Gastroesophageal sphincter (tissue), 4 donors: ENCODE measurements at regions not wholly inside any gene's neighbourhood (a gene's known extent, or its start where the extent isn't known, plus 50 kb on each side); places are given as distances from the start of the nearest gene placed in this dataset.

ENCODE experiments used
- ATAC-seq: fragments of 150-250 bp; one replicate; pipeline ENCODE4 v1.9.1; 2016; ENCODE audit warnings: mild to moderate bottlenecking, moderate library complexity
- H3K27ac ChIP-seq, 4 donors: fragments of 200-600 bp; sonication (generic) in 3 of 4; 1 replicate in 3 of 4; 2 replicates in 1 of 4; pipeline ENCODE4 v1.5.1; 2016 to 2019
- H3K27me3 ChIP-seq: fragments of 200-600 bp; sonication (generic); one replicate; pipeline ENCODE4 v1.5.1; 2019
- H3K36me3 ChIP-seq, 2 donors: fragments of 200-600 bp; sonication (generic); one replicate each; pipeline ENCODE4 v1.5.1; 2019; ENCODE audit warnings: control low read depth in 1 of 2
- H3K4me1 ChIP-seq, 3 donors: fragments of 200-600 bp; sonication (generic); 1 replicate in 2 of 3; 2 replicates in 1 of 3; pipeline ENCODE4 v1.5.1; 2016 to 2019; ENCODE audit warnings: control low read depth in 2 of 3
- H3K4me3 ChIP-seq, 2 donors: fragments of 200-600 bp; sonication (generic); one replicate each; pipeline ENCODE4 v1.5.1; 2019; ENCODE audit warnings: mild to moderate bottlenecking in 1 of 2, moderate library complexity in 1 of 2
- H3K9me3 ChIP-seq, 3 donors: fragments of 200-600 bp; sonication (generic); one replicate each; pipeline ENCODE4 v1.5.1; 2017 to 2019; ENCODE audit warnings: control low read depth in 2 of 3
- CTCF ChIP-seq, 4 experiments: fragments of 200-600 bp in 2 of 4; fragments of 450-650 bp in 2 of 4; sonication (generic) in 1 of 4; IDR thresholded peaks; one replicate each; pipeline ENCODE4 v1.5.1; 2017 to 2019; ENCODE audit warnings: antibody characterized with exemption in 4 of 4, mild to moderate bottlenecking in 2 of 4, moderate library complexity in 2 of 4
- EP300 ChIP-seq: sonication (generic); formaldehyde crosslinking; IDR thresholded peaks from one replicate; pipeline ENCODE4 v1.6.1; 2017; ENCODE audit warnings: antibody characterized with exemption, mild to moderate bottlenecking
- POLR2A ChIP-seq, 2 donors: fragments of 450-650 bp; IDR thresholded peaks; one replicate each; pipeline ENCODE4 v1.6.1; 2017; ENCODE audit warnings: antibody characterized with exemption in 2 of 2, mild to moderate bottlenecking in 2 of 2, moderate library complexity in 1 of 2
- POLR2AphosphoS5 ChIP-seq: sonication (generic); formaldehyde crosslinking; IDR thresholded peaks from one replicate; pipeline ENCODE4 v1.6.1; 2017; ENCODE audit warnings: antibody characterized with exemption
- WGBS, 2 donors: methylation state at CpG; one replicate each; pipeline ENCODE4 v1.1.5; 2018; ENCODE audit warnings: low coverage in 1 of 2; 5-methylcytosine and 5-hydroxymethylcytosine counted together

- 95 to 97% methylated on average over 4 of the region's 4 CpGs for WGBS, 2 donors
- no peak for ATAC-seq
- Histone ChIP-seq H3K9me3 (no peaks in the 10 kb centered on the region), H3K4me3 (no peak overlapping the region), H3K27ac (no peak overlapping the region), H3K4me1 (no peaks in the 10 kb centered on the region), H3K36me3 (no peaks in the 10 kb centered on the region), H3K27me3 (no peaks in the 10 kb centered on the region)
- TF ChIP-seq CTCF (IDR thresholded peaks at IDR 0.05) (no peak), EP300 (no peak), POLR2AphosphoS5 (no peak), POLR2A (IDR thresholded peaks at IDR 0.05) (no peak)
Measured at GRCh38 chr4:60750962-60751361, 449.2 kb upstream of the ADGRL3 start.

GRCh38 chr4:60757986-60758680 lies 442.0 kb upstream of the ADGRL3 start:
- no peak for ATAC-seq
- H3K4me1 ChIP-seq, result no peaks in the 10 kb centered on the region
- TF ChIP-seq CTCF (IDR thresholded peaks at IDR 0.05), result no peak
- TF ChIP-seq POLR2AphosphoS5, result no peak
- TF ChIP-seq POLR2A (IDR thresholded peaks at IDR 0.05), result no peak
- no peak overlapping the region for H3K27ac ChIP-seq
- no peaks in the 10 kb centered on the region for H3K36me3 ChIP-seq
- H3K9me3 ChIP-seq, result no peaks in the 10 kb centered on the region
- H3K27me3 ChIP-seq, result no peaks in the 10 kb centered on the region
- no peak overlapping the region for H3K4me3 ChIP-seq
- 38 to 45% methylated on average over 1 of the region's 1 CpG for WGBS, 2 donors

- H3K27me3 ChIP-seq, result no peaks in the 10 kb centered on the region
- WGBS, 2 donors, result 85 to 97% methylated on average over 4 of the region's 4 CpGs
- no peak overlapping the region for H3K4me3 ChIP-seq
- TF ChIP-seq POLR2AphosphoS5 (no peak), CTCF (IDR thresholded peaks at IDR 0.05) (no peak), EP300 (no peak), POLR2A (IDR thresholded peaks at IDR 0.05) (no peak)
- no peak for ATAC-seq
- no peak overlapping the region for H3K27ac ChIP-seq
- no peaks in the 10 kb centered on the region for H3K4me1 ChIP-seq
- no peaks in the 10 kb centered on the region for H3K36me3 ChIP-seq
- H3K9me3 ChIP-seq, result no peaks in the 10 kb centered on the region
Measured at GRCh38 chr4:60759518-60760245, 440.4 kb upstream of the ADGRL3 start.

- TF ChIP-seq EP300 (no peak), POLR2A (IDR thresholded peaks at IDR 0.05) (no peak), POLR2AphosphoS5 (no peak), CTCF (IDR thresholded peaks at IDR 0.05) (no peak)
- no peak overlapping the region for H3K4me3 ChIP-seq
- 74 to 77% methylated on average over 3 of the region's 3 CpGs for WGBS, 2 donors
- H3K27ac ChIP-seq, result no peak overlapping the region
- no peaks in the 10 kb centered on the region for H3K9me3 ChIP-seq
- H3K36me3 ChIP-seq, result no peaks in the 10 kb centered on the region
- no peaks in the 10 kb centered on the region for H3K27me3 ChIP-seq
- ATAC-seq, result no peak
- H3K4me1 ChIP-seq, result no peaks in the 10 kb centered on the region
Measured at GRCh38 chr4:60780874-60781273, 419.3 kb upstream of the ADGRL3 start.

- no peak overlapping the region for H3K4me3 ChIP-seq
- no peak overlapping the region for H3K27ac ChIP-seq
- ATAC-seq, result no peak
- H3K9me3 ChIP-seq, result no peaks in the 10 kb centered on the region
- no peaks in the 10 kb centered on the region for H3K27me3 ChIP-seq
- no peaks in the 10 kb centered on the region for H3K4me1 ChIP-seq
- no peaks in the 10 kb centered on the region for H3K36me3 ChIP-seq
- TF ChIP-seq POLR2A (IDR thresholded peaks at IDR 0.05), result no peak
- no peak for TF ChIP-seq POLR2AphosphoS5
- TF ChIP-seq CTCF (IDR thresholded peaks at IDR 0.05), result no peak
- no peak for TF ChIP-seq EP300
Measured at GRCh38 chr4:60790608-60791007, 409.5 kb upstream of the ADGRL3 start.
